Esophagus (tissue), 2 donors: ENCODE measurements at regions not wholly inside any gene's neighbourhood (a gene's known extent, or its start where the extent isn't known, plus 50 kb on each side); places are given as distances from the start of the nearest gene placed in this dataset.
"Not testable (repeated sequence)": the region's sequence is repeated elsewhere in the genome, so short reads cannot be mapped to it uniquely, and the experiment has no call there.

Experiments
- H3K27ac ChIP-seq, 2 donors: one replicate each; pipeline ENCODE4 v1.5.1; 2013; ENCODE audit warnings: low read depth in 2 of 2, mild to moderate bottlenecking in 2 of 2, inconsistent platforms in 1 of 2, low read length in 1 of 2, moderate library complexity in 1 of 2
- H3K27me3 ChIP-seq, 2 donors: one replicate each; pipeline ENCODE4 v1.6.1; 2013; ENCODE audit warnings: low read length in 2 of 2, control low read depth in 1 of 2, mild to moderate bottlenecking in 1 of 2; ENCODE audit not compliant: insufficient read depth in 2 of 2, control insufficient read depth in 1 of 2
- H3K36me3 ChIP-seq, 2 donors: one replicate each; pipeline ENCODE4 v1.6.1; 2013; ENCODE audit warnings: low read length in 1 of 2; ENCODE audit not compliant: control insufficient read depth in 2 of 2, insufficient read depth in 2 of 2
- H3K4me1 ChIP-seq, 2 donors: one replicate each; pipeline ENCODE4 v1.6.1; 2013; ENCODE audit warnings: low read length in 1 of 2; ENCODE audit not compliant: control insufficient read depth in 2 of 2, insufficient read depth in 2 of 2
- H3K4me3 ChIP-seq, 2 donors: one replicate each; pipeline ENCODE4 v1.5.1; 2013; ENCODE audit warnings: low read length in 2 of 2, mild to moderate bottlenecking in 2 of 2, low read depth in 1 of 2, moderate library complexity in 1 of 2
- H3K9me3 ChIP-seq, 2 donors: one replicate each; pipeline ENCODE4 v1.6.1; 2013; ENCODE audit warnings: mild to moderate bottlenecking in 2 of 2, low read depth in 1 of 2, low read length in 1 of 2, moderate library complexity in 1 of 2; ENCODE audit not compliant: control insufficient read depth in 2 of 2, insufficient read depth in 1 of 2
- WGBS, 2 donors: extraction: QIAGEN DNeasy Blood & Tissue Kit; methylation state at CpG; one replicate each; pipeline ENCODE4 v1.1.7; 2013; 5-methylcytosine and 5-hydroxymethylcytosine counted together
- donor health status: healthy with polysubstance abuse.
- donor health status: Bipolar disorder and iron deficiency.

DNA sequence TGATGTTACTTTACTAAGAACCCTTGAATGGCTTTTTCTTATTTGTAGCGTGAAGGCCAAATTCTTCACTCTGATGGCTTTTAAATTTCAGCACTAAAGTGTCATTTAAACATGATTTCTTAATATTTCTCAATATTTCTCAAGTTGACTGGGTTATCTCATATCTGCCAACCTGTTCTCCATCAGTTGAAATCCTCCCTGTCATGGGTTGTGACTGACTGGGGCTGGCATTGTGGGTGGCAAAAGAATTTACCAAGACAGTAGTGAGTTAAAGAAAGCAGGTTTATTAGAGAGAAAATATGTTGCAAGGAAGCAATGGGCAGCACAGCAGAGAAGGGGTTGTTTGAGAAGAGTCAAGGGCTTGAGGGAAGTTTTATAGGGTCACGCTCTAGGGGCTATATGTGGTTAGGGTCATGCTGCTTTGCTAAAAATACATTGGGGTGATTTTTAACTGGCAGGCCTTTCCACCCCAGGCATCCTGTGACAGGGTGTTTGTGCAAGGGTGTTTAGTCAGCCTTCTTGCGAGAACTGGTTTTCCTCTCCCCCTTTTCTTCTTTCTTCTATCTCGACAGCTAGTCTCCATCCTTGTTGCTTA is 232.8 kb upstream of the SEL1L start:
- Histone ChIP-seq H3K4me3 (no peak overlapping the region), H3K27ac (no peak overlapping the region), H3K36me3 (no peaks in the 10 kb centered on the region), H3K27me3 (no peaks in the 10 kb centered on the region), H3K9me3 (no peaks in the 10 kb centered on the region), H3K4me1 (no peaks in the 10 kb centered on the region)
- 79 to 85% methylated on average over 4 of the region's 4 CpGs for WGBS, 2 donors

DNA sequence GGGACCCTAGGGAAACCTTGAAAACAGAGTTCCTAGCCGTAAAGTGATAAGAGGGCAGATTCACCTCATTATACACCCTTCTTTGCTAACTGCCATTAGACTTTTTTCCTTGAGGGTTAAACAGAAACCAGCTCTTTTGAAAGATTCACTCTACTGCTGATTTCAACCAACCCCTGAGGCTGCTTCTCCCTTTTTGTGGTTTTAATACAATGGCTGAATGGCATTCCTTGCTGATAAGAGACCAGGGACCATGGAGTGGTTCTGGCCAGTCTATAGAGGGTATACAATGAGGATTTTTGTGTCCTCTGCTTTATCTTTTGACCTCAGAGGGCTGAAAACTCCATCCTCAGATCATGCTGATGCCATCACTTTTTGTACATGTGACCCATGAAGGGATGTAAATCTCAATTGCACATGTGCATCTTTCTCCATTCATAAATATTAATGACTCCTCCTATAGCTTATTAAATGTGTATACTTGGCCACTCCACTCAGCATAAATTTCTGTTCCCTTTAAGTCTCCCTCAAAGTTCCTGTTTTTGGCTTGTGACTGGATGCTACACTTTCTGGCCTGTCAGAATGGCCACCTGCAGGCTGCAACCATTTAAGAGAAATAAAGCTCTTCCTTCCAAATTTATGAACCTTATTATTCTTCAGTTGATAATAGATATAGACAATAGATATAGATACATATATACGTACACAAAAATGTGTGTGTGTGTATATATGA is 233.8 kb upstream of the SEL1L start:
- H3K9me3 ChIP-seq: no peaks in the 10 kb centered on the region
- H3K27me3 ChIP-seq: no peaks in the 10 kb centered on the region
- H3K36me3 ChIP-seq: no peaks in the 10 kb centered on the region
- no peaks in the 10 kb centered on the region for H3K4me1 ChIP-seq
- no peak overlapping the region for H3K27ac ChIP-seq
- H3K4me3 ChIP-seq: no peak overlapping the region
- 84 to 89% methylated on average over 2 of the region's 2 CpGs for WGBS, 2 donors

DNA sequence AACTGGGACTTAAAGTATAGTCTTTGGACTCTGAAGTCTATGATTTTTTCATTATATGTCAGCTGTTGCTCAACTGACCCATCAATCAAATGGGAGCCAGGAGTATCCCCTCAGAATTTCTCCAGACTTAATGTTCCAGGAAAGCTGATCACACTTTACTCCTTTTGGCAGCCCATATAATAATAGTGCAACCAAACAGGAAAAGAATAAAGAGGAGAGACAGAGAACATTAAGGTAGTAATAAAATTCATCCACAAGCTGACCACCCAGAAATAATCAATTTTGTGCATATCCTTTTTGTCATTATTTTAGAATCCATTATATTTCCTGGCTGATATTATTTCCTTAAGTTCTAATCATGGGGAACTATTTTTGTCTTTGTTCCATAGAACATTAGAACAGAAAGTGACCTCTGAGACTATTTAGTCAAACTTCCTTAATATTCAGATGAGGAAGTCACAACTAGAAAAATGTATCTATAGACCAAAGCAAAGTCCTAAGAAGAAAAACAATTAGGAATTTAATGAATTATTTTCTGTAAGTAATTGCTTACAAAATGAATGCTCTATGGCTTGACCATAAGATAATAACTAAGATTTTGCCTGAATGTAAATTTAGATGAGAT is 238.1 kb upstream of the SEL1L start:
- no peak overlapping the region for H3K4me3 ChIP-seq
- H3K4me1 ChIP-seq: no peaks in the 10 kb centered on the region
- no peaks in the 10 kb centered on the region for H3K36me3 ChIP-seq
- H3K27me3 ChIP-seq: no peaks in the 10 kb centered on the region
- no peaks in the 10 kb centered on the region for H3K9me3 ChIP-seq
- H3K27ac ChIP-seq: no peak overlapping the region

DNA sequence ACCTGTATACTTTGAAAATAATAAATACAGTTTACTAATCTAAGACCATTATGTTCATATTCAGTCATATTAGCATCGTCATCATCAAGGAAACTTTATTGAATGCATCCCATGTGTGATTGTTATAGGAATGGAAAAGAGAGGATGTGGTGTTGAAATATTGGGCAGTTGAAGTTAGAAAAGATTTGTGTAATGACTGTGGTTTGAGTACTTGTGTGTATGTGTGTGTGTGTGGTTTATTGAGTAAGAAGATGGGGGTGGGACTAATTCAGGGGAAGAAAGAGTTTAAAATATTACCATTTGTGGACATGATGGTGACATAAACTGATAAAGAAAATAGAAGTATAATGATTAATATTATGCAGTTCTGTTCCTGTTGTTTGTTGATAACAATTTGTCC is 238.7 kb upstream of the SEL1L start:
- H3K36me3 ChIP-seq: no peaks in the 10 kb centered on the region
- H3K9me3 ChIP-seq: no peaks in the 10 kb centered on the region
- H3K4me3 ChIP-seq: no peak overlapping the region
- no peak overlapping the region for H3K27ac ChIP-seq
- 79 to 82% methylated on average over 1 of the region's 1 CpG for WGBS, 2 donors
- H3K4me1 ChIP-seq: no peaks in the 10 kb centered on the region
- H3K27me3 ChIP-seq: no peaks in the 10 kb centered on the region

DNA sequence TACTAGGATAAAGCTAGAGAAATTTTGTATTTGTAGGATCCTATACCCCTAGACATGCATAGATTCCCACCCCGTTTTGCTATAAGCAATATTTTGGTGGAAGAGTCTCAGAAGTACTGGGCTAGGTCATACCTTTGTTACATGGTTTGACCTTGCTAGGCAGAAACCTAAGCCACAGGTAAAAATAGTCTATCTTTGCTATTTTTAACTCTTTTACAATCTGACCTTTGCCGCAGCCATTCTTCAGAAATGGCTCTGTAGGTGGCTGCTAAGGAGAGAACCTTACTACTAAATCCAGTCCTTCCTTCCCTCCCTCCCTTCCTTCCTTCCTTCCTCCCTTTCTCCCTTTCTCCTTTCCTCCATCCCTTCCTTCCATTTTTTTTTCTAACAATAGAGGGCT is 242.9 kb upstream of the SEL1L start:
- Histone ChIP-seq H3K4me1 (no peaks in the 10 kb centered on the region), H3K4me3 (no peak overlapping the region), H3K27ac (no peak overlapping the region), H3K9me3 (no peaks in the 10 kb centered on the region), H3K27me3 (no peaks in the 10 kb centered on the region), H3K36me3 (no peaks in the 10 kb centered on the region)
- WGBS, 2 donors: 82 to 84% methylated on average over 2 of the region's 2 CpGs

DNA sequence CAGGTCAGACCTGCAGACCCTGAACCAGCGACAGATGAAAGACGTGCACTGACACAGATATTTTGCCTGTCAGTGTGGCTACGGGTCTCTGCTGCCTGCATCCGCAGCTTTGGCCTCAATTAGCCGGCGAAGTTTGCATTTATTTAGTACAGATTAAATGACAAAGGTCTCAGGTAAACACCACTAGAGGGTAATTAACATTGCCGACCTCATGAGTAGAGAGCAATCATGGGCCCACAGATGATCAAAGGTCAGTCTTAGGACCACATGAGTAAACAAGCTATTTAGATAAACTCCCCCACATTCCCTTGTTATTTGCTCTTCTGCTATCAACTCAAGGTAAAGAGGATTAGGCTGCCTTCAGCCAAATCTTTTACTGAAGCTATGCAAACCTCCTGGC is 248.1 kb upstream of the SEL1L start:
- H3K27ac ChIP-seq, H3K9me3 ChIP-seq, H3K27me3 ChIP-seq, H3K4me3 ChIP-seq, H3K4me1 ChIP-seq, H3K36me3 ChIP-seq: not testable (repeated sequence)
- 75 to 85% methylated on average over 7 of the region's 7 CpGs for WGBS, 2 donors

DNA sequence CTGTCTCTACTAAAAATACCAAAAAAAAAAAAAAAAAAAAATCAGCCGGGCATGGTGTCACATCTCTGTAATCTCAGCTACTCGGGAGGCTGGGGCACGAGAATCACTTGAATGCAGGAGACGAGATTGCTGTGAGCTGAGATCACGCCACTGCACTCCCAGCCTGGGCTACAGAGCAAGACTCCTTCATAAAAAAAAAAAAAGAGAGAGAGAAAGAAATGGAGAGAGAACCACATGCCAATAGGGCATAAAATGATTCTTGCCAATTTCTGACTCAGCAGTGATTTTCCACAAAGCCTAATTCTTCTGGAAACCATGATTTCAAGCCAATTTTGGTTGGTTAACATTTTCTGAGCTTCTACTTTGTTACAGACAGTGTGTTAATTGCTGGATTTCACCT is 250.4 kb upstream of the SEL1L start:
- 46 to 64% methylated on average over 5 of the region's 5 CpGs for WGBS, 2 donors

DNA sequence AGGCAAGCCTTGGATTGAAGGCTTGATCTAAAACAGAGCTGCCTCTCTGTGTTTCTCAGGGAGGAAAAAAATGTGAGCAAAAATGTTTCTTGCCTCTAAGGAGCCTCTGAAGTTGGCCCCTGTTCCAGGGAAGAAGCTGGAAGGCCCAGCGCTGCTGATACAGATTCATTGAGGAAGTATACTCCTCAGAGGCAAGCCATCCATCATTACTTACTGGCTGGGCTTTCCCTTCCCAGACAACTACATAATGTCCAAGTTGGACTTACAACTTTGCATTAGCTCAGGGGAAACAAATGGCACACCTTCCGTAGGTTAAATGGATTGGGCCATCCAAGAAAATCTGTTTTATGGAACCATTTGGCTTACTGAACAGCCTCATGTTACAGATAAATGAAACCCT is 263.7 kb upstream of the SEL1L start:
- peaks cover 0 to 2% of the 10 kb centered on the region in 2 donors for H3K27me3 ChIP-seq
- WGBS, 2 donors: 66 to 70% methylated on average over 2 of the region's 2 CpGs
- no peak overlapping the region for H3K4me3 ChIP-seq
- H3K9me3 ChIP-seq: no peaks in the 10 kb centered on the region
- H3K4me1 ChIP-seq: no peaks in the 10 kb centered on the region
- H3K27ac ChIP-seq: no peak overlapping the region
- H3K36me3 ChIP-seq: no peaks in the 10 kb centered on the region

More for the DNA sequence above, 250.4 kb upstream of the SEL1L start:
- no peaks in the 10 kb centered on the region for H3K9me3 ChIP-seq
- H3K27ac ChIP-seq: no peak overlapping the region
- no peak overlapping the region for H3K4me3 ChIP-seq
- no peaks in the 10 kb centered on the region for H3K27me3 ChIP-seq
- no peaks in the 10 kb centered on the region for H3K36me3 ChIP-seq
- no peaks in the 10 kb centered on the region for H3K4me1 ChIP-seq

DNA sequence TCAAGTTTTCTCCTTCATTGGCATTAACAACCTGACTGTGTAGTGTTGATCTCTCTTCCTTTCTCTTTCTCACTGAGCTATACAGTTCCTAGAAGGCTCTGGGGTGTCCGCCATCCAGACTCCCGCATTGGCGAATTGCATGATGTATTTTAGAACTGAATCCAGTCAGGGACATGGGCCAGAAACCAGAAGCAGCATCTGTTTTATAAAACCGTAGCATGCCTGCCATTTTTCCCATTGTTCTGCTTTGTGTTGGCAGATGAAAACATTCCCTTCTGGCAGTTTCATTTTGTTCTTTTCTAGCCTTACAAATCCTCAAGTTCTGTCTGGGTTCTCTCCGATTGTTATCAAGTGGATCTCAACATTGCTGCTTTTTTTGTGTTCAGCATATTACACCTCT is 268.3 kb upstream of the SEL1L start:
- WGBS, 2 donors: 25 to 64% methylated on average over 5 of the region's 5 CpGs
- H3K36me3 ChIP-seq: no peaks in the 10 kb centered on the region

DNA sequence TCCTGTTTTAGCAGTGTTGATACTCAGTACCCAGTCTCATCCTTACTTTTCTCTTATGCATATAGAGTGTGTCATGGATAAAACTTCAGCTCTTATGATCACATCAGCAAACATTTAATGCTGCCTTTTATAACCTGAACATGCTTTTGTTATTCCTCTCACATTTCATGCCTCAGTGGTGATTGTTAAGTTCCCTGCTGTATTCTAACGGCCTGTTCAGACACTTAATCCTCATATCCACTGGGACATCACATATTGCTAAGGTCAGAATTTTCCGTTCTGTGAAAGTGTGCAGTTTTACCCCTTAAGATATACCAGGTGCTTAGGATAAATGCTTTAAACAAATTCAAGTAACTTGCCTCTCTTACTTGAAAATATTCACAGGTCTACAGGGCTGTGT is 268.7 kb upstream of the SEL1L start:
- no peaks in the 10 kb centered on the region for H3K27me3 ChIP-seq
- H3K36me3 ChIP-seq: no peaks in the 10 kb centered on the region
- no peaks in the 10 kb centered on the region for H3K4me1 ChIP-seq
- H3K4me3 ChIP-seq: no peak overlapping the region
- no peak overlapping the region for H3K27ac ChIP-seq
- H3K9me3 ChIP-seq: no peaks in the 10 kb centered on the region
- WGBS, 2 donors: 39 to 56% methylated on average over 2 of the region's 2 CpGs

More for the DNA sequence above, 268.3 kb upstream of the SEL1L start:
- Histone ChIP-seq H3K4me3 (no peak overlapping the region), H3K27me3 (no peaks in the 10 kb centered on the region), H3K9me3 (no peaks in the 10 kb centered on the region), H3K27ac (no peak overlapping the region), H3K4me1 (no peaks in the 10 kb centered on the region)
